HG03442 (cell line): ENCODE measurements at regions not wholly inside any gene's neighbourhood (a gene's known extent, or its start where the extent isn't known, plus 50 kb on each side); places are given as distances from the start of the nearest gene placed in this dataset.

ENCODE experiments used
- ATAC-seq: cut with Tn5 transposase; IDR thresholded peaks from one replicate; pipeline ENCODE4 v1.9.1; 2021; ENCODE audit warnings: mild to moderate bottlenecking, moderate library complexity; ENCODE audit not compliant: unreplicated experiment

- ATAC-seq, result no peak
These were observed 62.1 kb upstream of the VLDLR start for GRCh38 chr9:2559192-2560152.

- ATAC-seq, result no peak
These were observed 61.4 kb upstream of the VLDLR start for GRCh38 chr9:2560180-2560579.

GRCh38 chr9:2565676-2566340, 55.8 kb upstream of the VLDLR start:
- ATAC-seq, result no peak

- no peak for ATAC-seq
These were observed 53.7 kb upstream of the VLDLR start for GRCh38 chr9:2567922-2568321.

GRCh38 chr9:2568689-2569088, 52.9 kb upstream of the VLDLR start:
- no peak for ATAC-seq

GRCh38 chr9:2570615-2571479, 50.7 kb upstream of the VLDLR start:
- peak; percentile 92 for ATAC-seq
